ENCODE measurements at regions not wholly inside any gene's neighbourhood (a gene's known extent, or its start where the extent isn't known, plus 50 kb on each side); places are given as distances from the start of the nearest gene placed in this dataset.
A peak's percentile ranks its signal among the peaks of the same experiment; 100 is the strongest.

- no peak for DNase-seq (ENCODE audit: low read depth)
These were observed 140.7 kb downstream of the TM9SF2 start for GRCh38 chr13:99642006-99642405.

DNA sequence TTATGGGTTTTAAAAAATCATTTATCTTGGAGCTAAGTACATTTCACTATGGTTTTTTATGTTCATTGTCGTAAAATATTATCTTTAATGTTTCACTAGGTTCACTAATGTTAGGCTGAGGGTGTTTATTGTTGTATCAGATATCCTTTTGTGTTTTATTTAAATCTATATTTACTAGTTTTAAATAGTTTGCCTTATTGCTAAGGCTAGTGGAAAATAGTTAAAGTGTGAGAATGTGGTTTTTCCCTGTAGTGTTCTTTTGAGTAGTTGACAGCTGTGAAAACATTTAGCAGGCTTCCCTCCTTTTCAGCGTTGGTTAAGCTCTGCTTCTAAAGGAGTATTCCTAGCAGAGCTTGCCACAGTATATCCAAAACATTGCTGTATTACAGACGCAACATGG lies 139.0 kb downstream of the TM9SF2 start:
- DNase-seq (ENCODE audit: low read depth) = no peak

DNA sequence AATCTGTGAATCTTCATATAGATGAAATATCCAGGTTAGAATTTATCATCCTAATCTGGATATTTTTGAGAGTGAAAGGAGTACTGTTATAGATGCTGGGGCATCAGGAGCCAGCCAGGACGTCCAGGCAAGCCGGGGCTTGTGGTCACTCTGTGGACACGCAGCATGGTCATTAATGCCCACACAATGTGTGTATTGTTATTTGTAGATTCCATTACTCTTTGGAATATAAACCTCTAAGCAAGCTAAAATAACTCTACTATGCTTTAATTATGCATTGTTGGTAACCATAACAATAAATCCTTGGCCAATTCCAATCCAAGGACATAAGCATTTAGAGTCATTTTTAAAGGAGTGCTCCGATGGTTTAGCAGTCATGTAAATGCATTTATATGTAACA lies 137.9 kb downstream of the TM9SF2 start:
- no peak for DNase-seq (ENCODE audit: low read depth)

GRCh38 chr13:99636728-99637353 lies 135.6 kb downstream of the TM9SF2 start:
- no peak for DNase-seq (ENCODE audit: low read depth)

DNA sequence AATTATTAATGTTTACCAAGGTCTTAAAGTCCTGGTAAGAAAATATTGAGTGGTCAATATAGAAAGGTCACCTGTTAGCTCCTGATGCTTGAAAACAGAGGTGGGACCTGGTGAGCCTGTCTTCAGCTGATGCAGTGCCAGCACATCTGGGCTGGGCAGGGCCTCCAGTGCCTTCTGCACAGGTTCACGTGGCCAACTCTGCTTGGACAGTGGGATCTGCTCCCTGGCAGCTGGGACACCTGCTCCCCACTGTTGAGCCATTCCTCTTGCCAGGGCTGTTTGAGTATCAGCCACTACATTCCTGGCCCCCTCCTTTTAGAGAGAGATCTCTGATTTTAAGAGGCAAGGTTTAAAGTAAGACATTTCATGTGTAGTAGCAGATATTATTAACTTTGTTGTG lies 135.0 kb downstream of the TM9SF2 start:
- no peak for DNase-seq (ENCODE audit: low read depth)

- DNase-seq (ENCODE audit: low read depth) = no peak
These were observed 133.4 kb downstream of the TM9SF2 start for GRCh38 chr13:99634672-99635071.

- DNase-seq (ENCODE audit: low read depth) = no peak
These were observed 129.1 kb downstream of the TM9SF2 start for GRCh38 chr13:99630269-99630898.

DNA sequence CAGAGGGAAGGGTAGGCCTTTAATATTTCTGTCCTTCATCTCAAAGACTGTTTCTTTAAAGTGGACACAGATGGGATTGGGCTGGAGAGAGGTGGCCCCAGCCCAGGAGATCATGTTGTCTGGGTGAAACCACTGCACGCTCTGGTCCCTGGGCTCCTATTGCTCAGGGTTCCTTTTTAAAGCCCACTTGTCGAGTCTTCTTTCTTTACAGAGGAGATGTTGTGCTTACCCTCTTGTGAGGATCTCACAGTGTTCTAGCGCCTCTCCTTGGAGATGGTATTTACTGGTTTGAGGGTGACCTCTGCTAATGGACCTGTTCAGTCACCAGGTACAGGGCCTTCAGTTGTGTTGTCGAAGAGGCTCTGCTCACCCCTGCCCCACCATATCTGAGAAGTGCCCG lies 128.4 kb downstream of the TM9SF2 start:
- DNase-seq (ENCODE audit: low read depth) = no peak

DNA sequence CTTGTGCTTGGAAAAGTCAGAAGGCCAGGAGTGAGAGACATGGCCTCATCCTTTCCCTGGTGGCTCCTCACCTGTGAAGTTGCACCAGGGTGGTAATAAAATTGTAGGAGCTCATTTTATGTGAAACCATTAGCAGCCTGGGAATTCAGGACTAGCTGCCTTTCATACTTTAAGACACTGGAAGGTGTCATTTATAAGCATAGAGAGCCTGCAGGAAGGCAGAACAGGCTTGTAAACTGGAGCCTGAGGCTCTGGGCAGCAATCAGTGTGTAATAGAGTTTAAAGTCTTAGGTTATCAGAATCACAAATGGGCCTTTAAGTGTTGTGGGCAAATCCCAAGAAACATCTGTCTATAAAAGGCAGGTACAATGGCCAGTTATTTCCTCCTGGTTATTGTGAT lies 127.2 kb downstream of the TM9SF2 start:
- DNase-seq (ENCODE audit: low read depth) = no peak

GRCh38 chr13:99626461-99627082 lies 125.3 kb downstream of the TM9SF2 start:
- peak; percentile 81 for DNase-seq (ENCODE audit: low read depth)

GRCh38 chr13:99624936-99625540 lies 123.8 kb downstream of the TM9SF2 start:
- DNase-seq (ENCODE audit: low read depth) = no peak

DNA sequence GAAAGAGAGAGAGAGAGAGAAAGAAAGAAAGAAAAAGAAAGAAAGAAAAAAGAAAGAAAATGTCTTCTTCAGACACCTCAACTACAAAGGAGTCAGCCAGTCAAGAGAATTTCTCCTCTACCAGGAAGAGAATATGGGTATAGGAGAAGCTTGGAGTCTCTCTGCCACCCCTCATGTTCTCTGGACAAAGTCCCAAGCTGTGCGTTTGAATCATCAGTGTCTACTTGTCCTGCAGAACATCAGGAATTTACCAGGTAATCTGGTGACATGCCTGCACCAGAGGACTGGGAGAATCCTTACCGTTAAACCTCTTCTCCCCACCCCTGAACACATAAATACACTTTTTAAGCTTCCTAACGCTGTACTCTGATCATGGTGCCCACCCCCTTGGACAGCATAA lies 119.5 kb downstream of the TM9SF2 start:
- DNase-seq (ENCODE audit: low read depth) = no peak

- no peak for DNase-seq (ENCODE audit: low read depth)
These were observed 117.9 kb downstream of the TM9SF2 start for GRCh38 chr13:99619207-99619606.

- DNase-seq (ENCODE audit: low read depth) = peak; percentile 63
These were observed 116.4 kb downstream of the TM9SF2 start for GRCh38 chr13:99617474-99618255.

DNA sequence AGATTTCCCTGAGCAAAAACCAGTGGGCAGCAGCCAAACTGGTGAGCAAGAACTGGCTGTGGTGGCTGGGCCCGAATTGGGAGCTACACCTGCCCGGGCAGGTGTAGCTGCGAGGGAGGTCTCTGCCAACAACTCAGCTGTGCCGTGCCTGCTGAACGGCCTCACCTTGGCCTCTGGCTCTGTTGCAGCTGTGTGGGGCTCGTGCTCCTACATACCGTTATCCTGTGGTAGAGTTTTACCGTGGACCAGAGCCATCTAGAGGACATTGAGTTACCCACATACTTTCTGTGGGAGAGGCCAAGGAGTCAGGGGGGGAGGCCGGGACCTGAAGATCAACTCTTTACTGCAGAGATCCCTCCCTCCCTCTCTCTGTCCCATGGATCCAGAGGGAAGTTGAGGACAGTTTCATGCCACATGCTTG lies 113.2 kb downstream of the TM9SF2 start:
- peak; percentile 24 for DNase-seq (ENCODE audit: low read depth)

Measured in iris pigment epithelial cell (primary cell).